Gastrocnemius medialis (tissue), 4 donors: ENCODE measurements at regions not wholly inside any gene's neighbourhood (a gene's known extent, or its start where the extent isn't known, plus 50 kb on each side); places are given as distances from the start of the nearest gene placed in this dataset.

ENCODE experiments used
- ATAC-seq, 2 donors: fragments of 150-250 bp; one replicate each; pipeline ENCODE4 v1.9.1; 2016
- DNase-seq, 2 donors: peaks; one replicate each; pipeline ENCODE4 v3.0.0-alpha.2; 2019
- H3K27ac ChIP-seq, 4 donors: fragments of 200-600 bp; sonication (generic); 1 replicate in 1 of 4; 2 replicates in 3 of 4; pipeline ENCODE4 v1.5.1; 2016 to 2018; ENCODE audit warnings: mild to moderate bottlenecking in 2 of 4, moderate library complexity in 1 of 4
- H3K27me3 ChIP-seq, 3 donors: fragments of 200-600 bp; sonication (generic) in 2 of 3; 1 replicate in 1 of 3; 2 replicates in 2 of 3; pipeline versions ENCODE4 v1.5.1 to v1.6.0; 2016 to 2019; ENCODE audit warnings: mild to moderate bottlenecking in 1 of 3, moderate library complexity in 1 of 3
- H3K36me3 ChIP-seq, 2 donors: fragments of 200-600 bp; sonication (generic) in 1 of 2; one replicate each; pipeline ENCODE4 v1.5.1; 2017 to 2018
- H3K4me1 ChIP-seq, 2 donors: fragments of 200-600 bp; sonication (generic) in 1 of 2; one replicate each; pipeline ENCODE4 v1.5.1; 2016 to 2017; ENCODE audit warnings: mild to moderate bottlenecking in 2 of 2
- H3K4me3 ChIP-seq, 4 donors: fragments of 200-600 bp; sonication (generic) in 3 of 4; 1 replicate in 1 of 4; 2 replicates in 3 of 4; pipeline ENCODE4 v1.5.1; 2016 to 2019; ENCODE audit warnings: mild to moderate bottlenecking in 2 of 4
- H3K9me3 ChIP-seq, 3 donors: fragments of 200-600 bp; sonication (generic) in 2 of 3; 1 replicate in 1 of 3; 2 replicates in 2 of 3; pipeline ENCODE4 v1.5.1; 2016 to 2019
- POLR2A ChIP-seq, 2 donors: fragments of 450-650 bp; IDR thresholded peaks; one replicate each; pipeline ENCODE4 v1.6.1; 2017; ENCODE audit warnings: antibody characterized with exemption in 2 of 2, mild to moderate bottlenecking in 2 of 2, moderate library complexity in 2 of 2
- in situ Hi-C, 4 donors: fragments of 200-750 bp; cut with MboI; loops; one replicate each; pipeline versions ENCODE4 v1.15.0 to v1.8.0; 2017; ENCODE audit warnings: low sequenced_read_pairs in 4 of 4
- intact Hi-C: fragments of 100-400 bp; cut with DNase I; formaldehyde crosslinking; loops from one replicate; pipeline ENCODE4 v1.15.1; 2023; ENCODE audit warnings: low total_unique reads
- TF ChIP-seq, protein P1 (sequence below), 5 experiments: fragments of 450-650 bp in 3 of 5; fragments of 200-600 bp in 2 of 5; sonication (generic) in 2 of 5; IDR thresholded peaks in 4 of 5; conservative IDR thresholded peaks in 1 of 5; 1 replicate in 4 of 5; 2 replicates in 1 of 5; pipeline ENCODE4 v1.5.1; 2016 to 2019; ENCODE audit warnings: antibody characterized with exemption in 5 of 5, mild to moderate bottlenecking in 3 of 5, moderate library complexity in 3 of 5

DNA sequence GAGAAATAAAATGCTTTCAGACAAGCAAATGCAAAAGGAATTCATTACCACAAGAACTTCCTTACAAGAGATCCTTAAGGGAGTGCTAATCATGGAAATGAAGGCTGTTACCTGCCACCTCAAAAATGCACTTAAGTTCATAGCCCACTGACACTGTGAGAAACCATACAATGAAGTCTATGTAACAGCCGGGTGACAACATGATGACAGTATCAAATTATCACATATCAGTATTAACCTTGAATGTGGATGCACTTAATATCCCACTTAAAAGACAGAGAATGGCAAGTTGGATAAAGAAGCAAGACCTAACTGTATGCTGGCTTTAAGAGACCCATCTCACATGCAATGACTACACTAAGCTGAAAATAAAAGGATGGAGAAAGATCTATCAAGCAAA is 403.4 kb upstream of the MC4R start:
- Histone ChIP-seq H3K4me3 (no peak overlapping the region), H3K27ac (no peak overlapping the region), H3K27me3 (no peaks in the 10 kb centered on the region), H3K4me1 (no peaks in the 10 kb centered on the region), H3K36me3 (no peaks in the 10 kb centered on the region), H3K9me3 (no peaks in the 10 kb centered on the region)
- in situ Hi-C loops = no loop called here
- intact Hi-C loops = no loop called here
- DNase-seq (no peak), ATAC-seq (no peak)
- TF ChIP-seq, protein P1, sequence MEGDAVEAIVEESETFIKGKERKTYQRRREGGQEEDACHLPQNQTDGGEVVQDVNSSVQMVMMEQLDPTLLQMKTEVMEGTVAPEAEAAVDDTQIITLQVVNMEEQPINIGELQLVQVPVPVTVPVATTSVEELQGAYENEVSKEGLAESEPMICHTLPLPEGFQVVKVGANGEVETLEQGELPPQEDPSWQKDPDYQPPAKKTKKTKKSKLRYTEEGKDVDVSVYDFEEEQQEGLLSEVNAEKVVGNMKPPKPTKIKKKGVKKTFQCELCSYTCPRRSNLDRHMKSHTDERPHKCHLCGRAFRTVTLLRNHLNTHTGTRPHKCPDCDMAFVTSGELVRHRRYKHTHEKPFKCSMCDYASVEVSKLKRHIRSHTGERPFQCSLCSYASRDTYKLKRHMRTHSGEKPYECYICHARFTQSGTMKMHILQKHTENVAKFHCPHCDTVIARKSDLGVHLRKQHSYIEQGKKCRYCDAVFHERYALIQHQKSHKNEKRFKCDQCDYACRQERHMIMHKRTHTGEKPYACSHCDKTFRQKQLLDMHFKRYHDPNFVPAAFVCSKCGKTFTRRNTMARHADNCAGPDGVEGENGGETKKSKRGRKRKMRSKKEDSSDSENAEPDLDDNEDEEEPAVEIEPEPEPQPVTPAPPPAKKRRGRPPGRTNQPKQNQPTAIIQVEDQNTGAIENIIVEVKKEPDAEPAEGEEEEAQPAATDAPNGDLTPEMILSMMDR (IDR thresholded peaks at IDR 0.05 in 4 of 5, conservative IDR thresholded peaks at IDR 0.05 in 1 of 5) = no peak
- TF ChIP-seq POLR2A (IDR thresholded peaks at IDR 0.05) = no peak

GRCh38 chr18:60784161-60784560 is 411.6 kb upstream of the MC4R start:
- in situ Hi-C loops = no loop called here
- no peak overlapping the region for H3K4me3 ChIP-seq
- no peaks in the 10 kb centered on the region for H3K27me3 ChIP-seq

GRCh38 chr18:60794802-60795201 is 422.2 kb upstream of the MC4R start:
- Histone ChIP-seq H3K27me3 (no peaks in the 10 kb centered on the region), H3K9me3 (no peaks in the 10 kb centered on the region), H3K36me3 (no peaks in the 10 kb centered on the region), H3K4me3 (no peak overlapping the region), H3K4me1 (no peaks in the 10 kb centered on the region), H3K27ac (no peak overlapping the region)
- in situ Hi-C loops (no loop called here), intact Hi-C loops (no loop called here)
- ATAC-seq (no peak), DNase-seq (no peak)
- TF ChIP-seq, protein P1 (IDR thresholded peaks at IDR 0.05 in 4 of 5, conservative IDR thresholded peaks at IDR 0.05 in 1 of 5) = no peak
- no peak for TF ChIP-seq POLR2A (IDR thresholded peaks at IDR 0.05)

More at GRCh38 chr18:60784161-60784560, 411.6 kb upstream of the MC4R start:
- intact Hi-C loops = no loop called here
- Histone ChIP-seq H3K27ac (no peak overlapping the region), H3K36me3 (no peaks in the 10 kb centered on the region), H3K4me1 (no peaks in the 10 kb centered on the region), H3K9me3 (no peaks in the 10 kb centered on the region)
- no peak for ATAC-seq
- TF ChIP-seq POLR2A (IDR thresholded peaks at IDR 0.05) = no peak
- TF ChIP-seq, protein P1 (IDR thresholded peaks at IDR 0.05 in 4 of 5, conservative IDR thresholded peaks at IDR 0.05 in 1 of 5) = no peak
- DNase-seq = no peak

GRCh38 chr18:60804415-60804814 is 431.8 kb upstream of the MC4R start:
- in situ Hi-C loops (no loop called here), intact Hi-C loops (no loop called here)
- no peak for ATAC-seq
- H3K4me1 ChIP-seq = no peaks in the 10 kb centered on the region
- DNase-seq = no peak
- H3K36me3 ChIP-seq = no peaks in the 10 kb centered on the region
- no peaks in the 10 kb centered on the region for H3K27me3 ChIP-seq
- H3K4me3 ChIP-seq = no peak overlapping the region
- H3K27ac ChIP-seq = no peak overlapping the region
- no peaks in the 10 kb centered on the region for H3K9me3 ChIP-seq
- TF ChIP-seq, protein P1 (IDR thresholded peaks at IDR 0.05 in 4 of 5, conservative IDR thresholded peaks at IDR 0.05 in 1 of 5) = no peak
- TF ChIP-seq POLR2A (IDR thresholded peaks at IDR 0.05) = no peak

- Histone ChIP-seq H3K4me3 (no peak overlapping the region), H3K4me1 (no peaks in the 10 kb centered on the region), H3K36me3 (no peaks in the 10 kb centered on the region), H3K9me3 (no peaks in the 10 kb centered on the region), H3K27me3 (no peaks in the 10 kb centered on the region), H3K27ac (no peak overlapping the region)
- intact Hi-C loops (no loop called here), in situ Hi-C loops (no loop called here)
- ATAC-seq (no peak), DNase-seq (no peak)
- TF ChIP-seq POLR2A (IDR thresholded peaks at IDR 0.05) = no peak
- TF ChIP-seq, protein P1 (IDR thresholded peaks at IDR 0.05 in 4 of 5, conservative IDR thresholded peaks at IDR 0.05 in 1 of 5) = no peak
Measured at GRCh38 chr18:60809937-60810336, 437.4 kb upstream of the MC4R start.
